GM23338 (cell line): ENCODE measurements at regions not wholly inside any gene's neighbourhood (a gene's known extent, or its start where the extent isn't known, plus 50 kb on each side); places are given as distances from the start of the nearest gene placed in this dataset.

ENCODE experiments used
- ATAC-seq: fragments of 200-7000 bp; cut with Tn5 transposase; 3 replicates; pipeline ENCODE4 v1.9.1; 2020
- DNase-seq: peaks from one replicate; pipeline ENCODE4 v3.0.0-alpha.2; 2015; ENCODE audit warnings: low spot score
- H2AFZ ChIP-seq: fragments of 200-600 bp; sonication (generic); 2 replicates; pipeline ENCODE4 v1.8.0; 2016; ENCODE audit warnings: antibody characterized with exemption, mild to moderate bottlenecking, moderate library complexity
- H3F3A ChIP-seq: fragments of 200-600 bp; sonication (generic); replicated peaks from 2 replicates; pipeline ENCODE4 v1.8.0; 2017; ENCODE audit warnings: antibody characterized with exemption, mixed run types, low read depth
- H3K27ac ChIP-seq: fragments of 200-600 bp; sonication (generic); 2 replicates; pipeline ENCODE4 v1.6.1; 2016; ENCODE audit warnings: low read depth
- H3K27me3 ChIP-seq: fragments of 200-600 bp; sonication (generic); 2 replicates; pipeline ENCODE4 v1.8.0; 2016; ENCODE audit warnings: mild to moderate bottlenecking, mixed run types, moderate library complexity; ENCODE audit not compliant: insufficient read depth
- H3K36me3 ChIP-seq: fragments of 200-600 bp; sonication (generic); 2 replicates; pipeline ENCODE4 v1.8.0; 2016; ENCODE audit warnings: mild to moderate bottlenecking; ENCODE audit not compliant: insufficient read depth
- H3K4me1 ChIP-seq: fragments of 200-600 bp; sonication (generic); 2 replicates; pipeline ENCODE4 v1.8.0; 2016; ENCODE audit warnings: mild to moderate bottlenecking, moderate library complexity; ENCODE audit not compliant: insufficient read depth
- H3K4me2 ChIP-seq: fragments of 200-600 bp; sonication (generic); 2 replicates; pipeline ENCODE4 v1.7.1; 2017; ENCODE audit warnings: mixed run types
- H3K4me3 ChIP-seq: fragments of 200-600 bp; sonication (generic); 2 replicates; pipeline ENCODE4 v1.6.1; 2016; ENCODE audit warnings: mixed run types
- H3K79me2 ChIP-seq: fragments of 200-600 bp; sonication (generic); replicated peaks from 2 replicates; pipeline ENCODE4 v1.8.0; 2017; ENCODE audit warnings: mild to moderate bottlenecking; ENCODE audit not compliant: insufficient read depth
- H3K9me2 ChIP-seq: fragments of 200-600 bp; sonication (generic); 2 replicates; pipeline ENCODE4 v1.8.0; 2017; ENCODE audit not compliant: insufficient read depth
- H4K20me1 ChIP-seq: fragments of 200-600 bp; sonication (generic); replicated peaks from 2 replicates; pipeline ENCODE4 v1.8.0; 2017; ENCODE audit warnings: mild to moderate bottlenecking; ENCODE audit not compliant: insufficient read depth
- H3K27ac Mint-ChIP-seq: 2 replicates; pipeline ENCODE4 v1.8.0; 2020; ENCODE audit warnings: inconsistent platforms, mild to moderate bottlenecking, moderate library complexity, mixed read lengths
- H3K27me3 Mint-ChIP-seq: 3 replicates; pipeline ENCODE4 v1.8.0; 2022; ENCODE audit warnings: low read depth, mild to moderate bottlenecking, moderate library complexity, mixed read lengths, inconsistent platforms; ENCODE audit not compliant: insufficient read depth, poor library complexity
- H3K36me3 Mint-ChIP-seq: 3 replicates; pipeline ENCODE4 v1.8.0; 2021; ENCODE audit warnings: low read depth, mild to moderate bottlenecking, inconsistent platforms, moderate library complexity, mixed read lengths
- H3K4me1 Mint-ChIP-seq: 3 replicates; pipeline ENCODE4 v1.8.0; 2020; ENCODE audit warnings: mild to moderate bottlenecking, inconsistent platforms, mixed read lengths
- H3K4me3 Mint-ChIP-seq: 3 replicates; pipeline ENCODE4 v1.8.0; 2021; ENCODE audit warnings: moderate library complexity, mild to moderate bottlenecking, inconsistent platforms, mixed read lengths
- H3K9me3 Mint-ChIP-seq: 3 replicates; pipeline ENCODE4 v1.8.0; 2020; ENCODE audit warnings: moderate library complexity, mild to moderate bottlenecking, inconsistent platforms, mixed read lengths
- CREB1 ChIP-seq: fragments of 250-450 bp; sonication (Bioruptor Pico); IDR thresholded peaks from 2 replicates; pipeline ENCODE4 v1.5.0; 2020; ENCODE audit warnings: low read depth, mild to moderate bottlenecking, moderate library complexity
- STAT1 ChIP-seq: IDR thresholded peaks from one replicate; pipeline ENCODE4 v1.6.1; 2016; ENCODE audit warnings: antibody characterized with exemption; ENCODE audit not compliant: unreplicated experiment
- ZNF331 ChIP-seq: fragments of 250-450 bp; sonication (Bioruptor Pico); IDR thresholded peaks from 2 replicates; pipeline ENCODE4 v1.5.0; 2020; ENCODE audit warnings: low read depth, mild to moderate bottlenecking, moderate library complexity
- TF ChIP-seq, protein P1 (sequence below): IDR thresholded peaks from one replicate; pipeline ENCODE4 v1.6.1; 2018; ENCODE audit warnings: antibody characterized with exemption; ENCODE audit not compliant: unreplicated experiment
- TF ChIP-seq, protein P2 (sequence below): IDR thresholded peaks from 2 replicates; pipeline ENCODE4 v1.6.1; 2016; ENCODE audit warnings: antibody characterized with exemption
- TF ChIP-seq, protein P3 (sequence below): fragments of 250-450 bp; sonication (Bioruptor Pico); IDR thresholded peaks from 2 replicates; pipeline ENCODE4 v1.5.0; 2020; ENCODE audit warnings: mild to moderate bottlenecking, moderate library complexity
- TF ChIP-seq, protein P4 (sequence below), 2 experiments: fragments of 200-600 bp in 1 of 2; sonication (generic) in 1 of 2; conservative IDR thresholded peaks; 2 replicates each; pipeline versions ENCODE4 v1.5.1 to v1.6.1; 2016 to 2017; ENCODE audit warnings: antibody characterized with exemption in 2 of 2, low read depth in 2 of 2, mild to moderate bottlenecking in 2 of 2, moderate library complexity in 1 of 2

DNA sequence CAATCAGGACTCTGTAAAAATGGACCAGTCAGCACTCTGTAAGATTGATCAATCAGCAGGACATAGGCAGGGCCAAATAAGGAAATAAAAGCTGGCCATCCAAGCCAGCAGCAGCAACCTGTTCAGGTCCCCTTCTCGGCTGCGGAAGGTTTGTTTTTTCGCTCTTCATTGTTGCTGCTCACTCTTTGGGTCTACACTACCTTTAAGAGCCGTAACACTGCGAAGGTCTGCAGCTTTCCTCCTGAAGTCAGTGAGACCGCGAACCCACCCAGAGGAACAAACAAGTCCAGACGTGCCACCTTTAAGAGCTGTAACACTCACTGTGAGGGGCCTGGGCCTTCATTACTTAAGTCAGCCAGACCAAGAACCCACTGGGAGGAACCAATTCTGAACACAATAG lies 223.2 kb upstream of the EXOC2 start (continued):
- TF ChIP-seq, protein P1, sequence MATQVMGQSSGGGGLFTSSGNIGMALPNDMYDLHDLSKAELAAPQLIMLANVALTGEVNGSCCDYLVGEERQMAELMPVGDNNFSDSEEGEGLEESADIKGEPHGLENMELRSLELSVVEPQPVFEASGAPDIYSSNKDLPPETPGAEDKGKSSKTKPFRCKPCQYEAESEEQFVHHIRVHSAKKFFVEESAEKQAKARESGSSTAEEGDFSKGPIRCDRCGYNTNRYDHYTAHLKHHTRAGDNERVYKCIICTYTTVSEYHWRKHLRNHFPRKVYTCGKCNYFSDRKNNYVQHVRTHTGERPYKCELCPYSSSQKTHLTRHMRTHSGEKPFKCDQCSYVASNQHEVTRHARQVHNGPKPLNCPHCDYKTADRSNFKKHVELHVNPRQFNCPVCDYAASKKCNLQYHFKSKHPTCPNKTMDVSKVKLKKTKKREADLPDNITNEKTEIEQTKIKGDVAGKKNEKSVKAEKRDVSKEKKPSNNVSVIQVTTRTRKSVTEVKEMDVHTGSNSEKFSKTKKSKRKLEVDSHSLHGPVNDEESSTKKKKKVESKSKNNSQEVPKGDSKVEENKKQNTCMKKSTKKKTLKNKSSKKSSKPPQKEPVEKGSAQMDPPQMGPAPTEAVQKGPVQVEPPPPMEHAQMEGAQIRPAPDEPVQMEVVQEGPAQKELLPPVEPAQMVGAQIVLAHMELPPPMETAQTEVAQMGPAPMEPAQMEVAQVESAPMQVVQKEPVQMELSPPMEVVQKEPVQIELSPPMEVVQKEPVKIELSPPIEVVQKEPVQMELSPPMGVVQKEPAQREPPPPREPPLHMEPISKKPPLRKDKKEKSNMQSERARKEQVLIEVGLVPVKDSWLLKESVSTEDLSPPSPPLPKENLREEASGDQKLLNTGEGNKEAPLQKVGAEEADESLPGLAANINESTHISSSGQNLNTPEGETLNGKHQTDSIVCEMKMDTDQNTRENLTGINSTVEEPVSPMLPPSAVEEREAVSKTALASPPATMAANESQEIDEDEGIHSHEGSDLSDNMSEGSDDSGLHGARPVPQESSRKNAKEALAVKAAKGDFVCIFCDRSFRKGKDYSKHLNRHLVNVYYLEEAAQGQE: no peak
- TF ChIP-seq, protein P2, sequence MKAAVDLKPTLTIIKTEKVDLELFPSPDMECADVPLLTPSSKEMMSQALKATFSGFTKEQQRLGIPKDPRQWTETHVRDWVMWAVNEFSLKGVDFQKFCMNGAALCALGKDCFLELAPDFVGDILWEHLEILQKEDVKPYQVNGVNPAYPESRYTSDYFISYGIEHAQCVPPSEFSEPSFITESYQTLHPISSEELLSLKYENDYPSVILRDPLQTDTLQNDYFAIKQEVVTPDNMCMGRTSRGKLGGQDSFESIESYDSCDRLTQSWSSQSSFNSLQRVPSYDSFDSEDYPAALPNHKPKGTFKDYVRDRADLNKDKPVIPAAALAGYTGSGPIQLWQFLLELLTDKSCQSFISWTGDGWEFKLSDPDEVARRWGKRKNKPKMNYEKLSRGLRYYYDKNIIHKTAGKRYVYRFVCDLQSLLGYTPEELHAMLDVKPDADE: no peak
- TF ChIP-seq ZNF331 (CRISPR knock-in tag): no peak
- TF ChIP-seq STAT1: no peak
- TF ChIP-seq CREB1 (CRISPR knock-in tag): no peak

DNA sequence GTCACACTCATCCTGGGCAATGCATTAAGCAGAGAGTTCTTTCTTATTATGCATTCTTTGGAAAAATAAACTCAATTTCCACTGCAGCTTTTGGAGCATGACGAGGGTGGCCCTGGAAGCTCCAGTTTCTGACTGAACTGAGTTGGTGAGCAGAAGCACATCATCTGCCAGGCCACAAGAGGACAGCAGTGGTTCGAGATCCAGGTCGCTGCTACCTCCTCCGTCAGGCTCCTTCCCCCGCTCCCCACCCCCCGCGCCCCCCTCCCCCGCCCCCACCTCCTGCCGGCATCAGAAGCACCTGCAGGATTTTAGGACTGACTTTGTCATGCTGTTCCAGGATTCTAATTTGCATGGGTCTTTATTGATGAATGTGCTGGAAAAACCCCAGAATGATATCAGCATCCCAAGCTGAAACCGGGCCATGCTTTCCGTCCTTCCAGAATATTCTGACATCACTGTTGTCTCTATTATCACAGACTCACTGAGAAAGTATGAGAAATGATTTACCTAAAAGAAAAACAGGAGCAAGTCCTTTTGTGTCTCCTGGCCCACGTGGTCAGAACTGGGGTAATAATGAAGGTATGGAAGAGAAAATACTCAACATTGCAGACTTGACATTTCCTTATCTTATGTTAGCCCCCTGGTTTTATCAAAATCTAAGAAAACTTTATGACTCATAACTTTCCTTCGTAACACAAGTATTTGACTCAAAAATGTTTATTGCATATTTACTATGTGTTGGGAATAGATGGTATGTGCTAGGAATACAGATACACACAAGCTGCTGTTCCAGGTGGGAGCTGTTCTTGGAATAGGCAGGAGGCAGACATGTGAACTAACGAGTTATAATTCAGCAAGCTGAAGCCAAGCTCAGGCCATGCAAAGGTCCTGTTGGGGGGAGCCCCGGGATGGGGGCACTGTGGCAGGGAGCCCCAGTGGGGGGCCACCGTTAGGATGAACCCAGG lies 220.2 kb upstream of the EXOC2 start:
- Mint-ChIP-seq H3K27ac (no peak overlapping the region), H3K4me1 (peaks cover 5% of the 10 kb centered on the region; the same call in 2 of the 3 replicates), H3K27me3 (peaks cover 3% of the 10 kb centered on the region), H3K36me3 (peaks cover 15% of the 10 kb centered on the region), H3K4me3 (no peak overlapping the region), H3K9me3 (peaks cover 25% of the 10 kb centered on the region)
- H3K27ac ChIP-seq: no peak overlapping the region
- no peaks in the 10 kb centered on the region for H3F3A ChIP-seq
- 0 out of 2 replicates have a peak overlapping the region, but pooled peaks have one; percentile 87 for H2AFZ ChIP-seq
- peak overlapping the region; percentile 65; the same call in 1 of the 2 replicates for H3K4me2 ChIP-seq
- ATAC-seq (peak; percentile 98), DNase-seq (peak; percentile 78)
- H3K4me1 ChIP-seq: peaks cover 5% of the 10 kb centered on the region; the same call in 1 of the 2 replicates
- H3K4me3 ChIP-seq: no peak overlapping the region
- no peaks in the 10 kb centered on the region for H3K27me3 ChIP-seq
- TF ChIP-seq, protein P3, sequence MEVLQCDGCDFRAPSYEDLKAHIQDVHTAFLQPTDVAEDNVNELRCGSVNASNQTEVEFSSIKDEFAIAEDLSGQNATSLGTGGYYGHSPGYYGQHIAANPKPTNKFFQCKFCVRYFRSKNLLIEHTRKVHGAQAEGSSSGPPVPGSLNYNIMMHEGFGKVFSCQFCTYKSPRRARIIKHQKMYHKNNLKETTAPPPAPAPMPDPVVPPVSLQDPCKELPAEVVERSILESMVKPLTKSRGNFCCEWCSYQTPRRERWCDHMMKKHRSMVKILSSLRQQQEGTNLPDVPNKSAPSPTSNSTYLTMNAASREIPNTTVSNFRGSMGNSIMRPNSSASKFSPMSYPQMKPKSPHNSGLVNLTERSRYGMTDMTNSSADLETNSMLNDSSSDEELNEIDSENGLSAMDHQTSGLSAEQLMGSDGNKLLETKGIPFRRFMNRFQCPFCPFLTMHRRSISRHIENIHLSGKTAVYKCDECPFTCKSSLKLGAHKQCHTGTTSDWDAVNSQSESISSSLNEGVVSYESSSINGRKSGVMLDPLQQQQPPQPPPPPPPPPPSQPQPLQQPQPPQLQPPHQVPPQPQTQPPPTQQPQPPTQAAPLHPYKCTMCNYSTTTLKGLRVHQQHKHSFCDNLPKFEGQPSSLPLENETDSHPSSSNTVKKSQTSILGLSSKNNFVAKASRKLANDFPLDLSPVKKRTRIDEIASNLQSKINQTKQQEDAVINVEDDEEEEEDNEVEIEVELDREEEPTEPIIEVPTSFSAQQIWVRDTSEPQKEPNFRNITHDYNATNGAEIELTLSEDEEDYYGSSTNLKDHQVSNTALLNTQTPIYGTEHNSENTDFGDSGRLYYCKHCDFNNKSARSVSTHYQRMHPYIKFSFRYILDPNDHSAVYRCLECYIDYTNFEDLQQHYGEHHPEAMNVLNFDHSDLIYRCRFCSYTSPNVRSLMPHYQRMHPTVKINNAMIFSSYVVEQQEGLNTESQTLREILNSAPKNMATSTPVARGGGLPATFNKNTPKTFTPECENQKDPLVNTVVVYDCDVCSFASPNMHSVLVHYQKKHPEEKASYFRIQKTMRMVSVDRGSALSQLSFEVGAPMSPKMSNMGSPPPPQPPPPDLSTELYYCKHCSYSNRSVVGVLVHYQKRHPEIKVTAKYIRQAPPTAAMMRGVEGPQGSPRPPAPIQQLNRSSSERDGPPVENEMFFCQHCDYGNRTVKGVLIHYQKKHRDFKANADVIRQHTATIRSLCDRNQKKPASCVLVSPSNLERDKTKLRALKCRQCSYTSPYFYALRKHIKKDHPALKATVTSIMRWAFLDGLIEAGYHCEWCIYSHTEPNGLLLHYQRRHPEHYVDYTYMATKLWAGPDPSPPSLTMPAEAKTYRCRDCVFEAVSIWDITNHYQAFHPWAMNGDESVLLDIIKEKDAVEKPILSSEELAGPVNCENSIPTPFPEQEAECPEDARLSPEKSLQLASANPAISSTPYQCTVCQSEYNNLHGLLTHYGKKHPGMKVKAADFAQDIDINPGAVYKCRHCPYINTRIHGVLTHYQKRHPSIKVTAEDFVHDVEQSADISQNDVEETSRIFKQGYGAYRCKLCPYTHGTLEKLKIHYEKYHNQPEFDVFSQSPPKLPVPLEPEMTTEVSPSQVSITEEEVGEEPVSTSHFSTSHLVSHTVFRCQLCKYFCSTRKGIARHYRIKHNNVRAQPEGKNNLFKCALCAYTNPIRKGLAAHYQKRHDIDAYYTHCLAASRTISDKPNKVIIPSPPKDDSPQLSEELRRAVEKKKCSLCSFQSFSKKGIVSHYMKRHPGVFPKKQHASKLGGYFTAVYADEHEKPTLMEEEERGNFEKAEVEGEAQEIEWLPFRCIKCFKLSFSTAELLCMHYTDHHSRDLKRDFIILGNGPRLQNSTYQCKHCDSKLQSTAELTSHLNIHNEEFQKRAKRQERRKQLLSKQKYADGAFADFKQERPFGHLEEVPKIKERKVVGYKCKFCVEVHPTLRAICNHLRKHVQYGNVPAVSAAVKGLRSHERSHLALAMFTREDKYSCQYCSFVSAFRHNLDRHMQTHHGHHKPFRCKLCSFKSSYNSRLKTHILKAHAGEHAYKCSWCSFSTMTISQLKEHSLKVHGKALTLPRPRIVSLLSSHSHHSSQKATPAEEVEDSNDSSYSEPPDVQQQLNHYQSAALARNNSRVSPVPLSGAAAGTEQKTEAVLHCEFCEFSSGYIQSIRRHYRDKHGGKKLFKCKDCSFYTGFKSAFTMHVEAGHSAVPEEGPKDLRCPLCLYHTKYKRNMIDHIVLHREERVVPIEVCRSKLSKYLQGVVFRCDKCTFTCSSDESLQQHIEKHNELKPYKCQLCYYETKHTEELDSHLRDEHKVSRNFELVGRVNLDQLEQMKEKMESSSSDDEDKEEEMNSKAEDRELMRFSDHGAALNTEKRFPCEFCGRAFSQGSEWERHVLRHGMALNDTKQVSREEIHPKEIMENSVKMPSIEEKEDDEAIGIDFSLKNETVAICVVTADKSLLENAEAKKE (CRISPR knock-in tag): no peak
- TF ChIP-seq, protein P4, sequence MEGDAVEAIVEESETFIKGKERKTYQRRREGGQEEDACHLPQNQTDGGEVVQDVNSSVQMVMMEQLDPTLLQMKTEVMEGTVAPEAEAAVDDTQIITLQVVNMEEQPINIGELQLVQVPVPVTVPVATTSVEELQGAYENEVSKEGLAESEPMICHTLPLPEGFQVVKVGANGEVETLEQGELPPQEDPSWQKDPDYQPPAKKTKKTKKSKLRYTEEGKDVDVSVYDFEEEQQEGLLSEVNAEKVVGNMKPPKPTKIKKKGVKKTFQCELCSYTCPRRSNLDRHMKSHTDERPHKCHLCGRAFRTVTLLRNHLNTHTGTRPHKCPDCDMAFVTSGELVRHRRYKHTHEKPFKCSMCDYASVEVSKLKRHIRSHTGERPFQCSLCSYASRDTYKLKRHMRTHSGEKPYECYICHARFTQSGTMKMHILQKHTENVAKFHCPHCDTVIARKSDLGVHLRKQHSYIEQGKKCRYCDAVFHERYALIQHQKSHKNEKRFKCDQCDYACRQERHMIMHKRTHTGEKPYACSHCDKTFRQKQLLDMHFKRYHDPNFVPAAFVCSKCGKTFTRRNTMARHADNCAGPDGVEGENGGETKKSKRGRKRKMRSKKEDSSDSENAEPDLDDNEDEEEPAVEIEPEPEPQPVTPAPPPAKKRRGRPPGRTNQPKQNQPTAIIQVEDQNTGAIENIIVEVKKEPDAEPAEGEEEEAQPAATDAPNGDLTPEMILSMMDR (conservative IDR thresholded peaks at IDR 0.05; ENCODE audit: low read depth in 2 of 2): peak; percentile 54 to 89
- no peaks in the 10 kb centered on the region for H3K36me3 ChIP-seq
- no peaks in the 10 kb centered on the region for H3K9me2 ChIP-seq
- H3K79me2 ChIP-seq: no peaks in the 10 kb centered on the region
- no peaks in the 10 kb centered on the region for H4K20me1 ChIP-seq
